Right cardiac atrium (tissue), 5 donors: ENCODE measurements at regions not wholly inside any gene's neighbourhood (a gene's known extent, or its start where the extent isn't known, plus 50 kb on each side); places are given as distances from the start of the nearest gene placed in this dataset.

ENCODE experiments used
- ATAC-seq, 2 donors: fragments of 200-7000 bp; cut with Tn5 transposase; one replicate each; pipeline versions ENCODE4 v1.8.0 to v1.9.1; 2020; ENCODE audit warnings: moderate library complexity in 2 of 2, mild to moderate bottlenecking in 1 of 2
- DNase-seq, 3 donors: peaks; one replicate each; pipeline ENCODE4 v3.0.0-alpha.2; 2020
- H3K27ac ChIP-seq: one replicate; pipeline ENCODE4 v1.5.1; 2013; ENCODE audit warnings: mild to moderate bottlenecking, low read length, control low read depth, moderate library complexity
- H3K27me3 ChIP-seq: one replicate; pipeline ENCODE4 v1.6.1; 2013; ENCODE audit not compliant: control insufficient read depth, insufficient read depth
- H3K4me1 ChIP-seq: one replicate; pipeline ENCODE4 v1.6.1; 2013; ENCODE audit warnings: low read length; ENCODE audit not compliant: control insufficient read depth, insufficient read depth
- H3K4me3 ChIP-seq: one replicate; pipeline ENCODE4 v1.5.1; 2013; ENCODE audit warnings: low read length, control low read depth
- H3K9me3 ChIP-seq: one replicate; pipeline ENCODE4 v1.6.1; 2013; ENCODE audit warnings: low read length; ENCODE audit not compliant: control insufficient read depth
- WGBS: extraction: QIAGEN DNeasy Blood & Tissue Kit; methylation state at CpG from one replicate; pipeline ENCODE4 v1.1.7; 2013; 5-methylcytosine and 5-hydroxymethylcytosine counted together
- intact Hi-C, 4 donors: fragments of 100-400 bp; cut with DNase I; formaldehyde crosslinking; loops; one replicate each; pipeline versions ENCODE4 v1.11.0 to v1.14.0; 2022 to 2023
- donor health status: healthy with polysubstance abuse.
- donor health status: DM: no; HTN: yes; CAD: no.
- donor health status: DM: no; HTN: no; CAD: no.
- donor health status: DM: no; HTN: yes; CAD: no; lungs with severe emphysema.
- donor health status: DM: yes; HTN: yes; CAD: no.

DNA sequence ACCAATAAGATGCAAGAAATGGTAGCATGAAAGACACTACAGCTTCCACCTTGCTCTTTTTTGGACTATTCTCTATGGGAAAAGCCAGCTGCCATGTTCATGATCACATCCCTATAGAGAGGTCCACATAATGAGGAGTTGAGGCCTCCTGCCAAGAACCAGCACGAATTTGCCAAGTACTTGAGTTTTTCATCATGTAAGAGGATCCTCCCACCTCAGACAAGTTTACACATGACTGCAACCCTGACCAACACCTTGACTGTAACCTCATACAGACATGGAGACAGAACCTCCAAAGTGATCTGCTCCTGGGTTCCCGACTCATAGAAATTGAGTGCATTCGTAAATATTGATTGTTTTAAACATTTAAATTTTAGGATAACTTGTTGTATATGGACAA lies 135.2 kb upstream of the TSPAN5 start:
- Histone ChIP-seq H3K4me3 (no peak overlapping the region), H3K9me3 (no peaks in the 10 kb centered on the region), H3K27me3 (no peaks in the 10 kb centered on the region), H3K4me1 (no peaks in the 10 kb centered on the region), H3K27ac (no peak overlapping the region)
- WGBS: 85% methylated on average over 3 of the region's 3 CpGs
- ATAC-seq (no peak), DNase-seq (no peak)
- intact Hi-C loops: no loop called here

DNA sequence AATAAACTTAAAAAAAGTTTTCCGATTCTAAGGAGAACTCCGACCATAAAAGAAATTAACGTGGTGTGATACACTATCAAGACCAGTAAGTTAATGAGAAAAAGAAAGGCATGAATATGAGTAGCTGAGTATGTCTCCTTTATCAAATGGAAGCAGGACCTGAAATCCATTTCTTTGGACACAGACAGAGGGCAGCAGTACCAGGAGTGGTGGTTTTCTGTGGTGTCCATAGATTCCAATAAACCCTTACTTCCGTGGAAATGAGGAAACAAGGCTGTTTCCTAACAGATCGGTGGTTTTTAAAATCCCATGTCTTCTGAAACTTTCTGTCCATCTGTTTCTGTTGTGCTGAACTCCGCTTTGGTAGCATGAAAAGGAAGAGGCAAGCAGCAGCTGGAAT lies 128.5 kb upstream of the TSPAN5 start:
- DNase-seq (no peak), ATAC-seq (no peak)
- Histone ChIP-seq H3K4me3 (no peak overlapping the region), H3K27me3 (no peaks in the 10 kb centered on the region), H3K9me3 (no peaks in the 10 kb centered on the region), H3K4me1 (no peaks in the 10 kb centered on the region), H3K27ac (no peak overlapping the region)
- 69% methylated on average over 6 of the region's 6 CpGs for WGBS
- intact Hi-C loops: no loop called here

DNA sequence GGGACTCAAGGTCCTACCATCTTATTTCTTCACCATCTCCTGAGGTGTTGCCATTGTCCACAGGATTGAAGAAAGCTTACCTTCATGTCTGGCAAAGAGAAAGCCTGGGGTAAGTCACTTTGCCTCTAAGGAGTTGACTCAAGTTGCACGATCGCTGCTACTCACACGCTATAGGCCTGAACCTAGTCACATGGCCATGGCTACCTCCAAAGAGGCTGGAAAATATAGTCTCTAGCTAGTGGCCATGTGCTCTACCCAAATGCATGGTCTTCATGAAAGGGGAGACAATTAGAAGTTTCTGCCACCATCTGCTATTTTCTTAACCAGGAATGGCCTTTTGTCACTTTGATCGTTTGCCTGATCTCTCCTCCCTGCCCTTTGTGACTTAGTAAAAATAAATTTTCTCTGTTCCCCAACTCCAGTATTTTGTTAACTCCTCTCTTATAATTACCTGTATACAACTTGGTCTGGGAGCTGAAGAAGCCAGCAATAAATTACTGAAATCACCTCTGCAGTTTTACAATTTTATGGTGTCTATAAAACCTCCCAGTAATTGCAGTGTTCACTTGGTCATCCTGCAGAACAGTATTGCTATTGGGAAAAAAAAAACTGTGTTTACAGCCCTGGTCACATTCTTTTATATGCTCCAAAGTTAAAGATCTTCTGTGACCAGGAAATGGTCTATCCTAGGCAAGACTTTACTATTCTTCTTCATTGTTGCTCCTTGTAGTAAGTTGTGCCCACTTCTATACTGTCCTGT lies 126.7 kb upstream of the TSPAN5 start:
- intact Hi-C loops: no loop called here
- H3K9me3 ChIP-seq: no peaks in the 10 kb centered on the region
- H3K27me3 ChIP-seq: no peaks in the 10 kb centered on the region
- H3K4me1 ChIP-seq: no peaks in the 10 kb centered on the region
- no peak overlapping the region for H3K27ac ChIP-seq
- no peak for ATAC-seq
- 95% methylated on average over 4 of the region's 4 CpGs for WGBS
- no peak for DNase-seq
- no peak overlapping the region for H3K4me3 ChIP-seq

DNA sequence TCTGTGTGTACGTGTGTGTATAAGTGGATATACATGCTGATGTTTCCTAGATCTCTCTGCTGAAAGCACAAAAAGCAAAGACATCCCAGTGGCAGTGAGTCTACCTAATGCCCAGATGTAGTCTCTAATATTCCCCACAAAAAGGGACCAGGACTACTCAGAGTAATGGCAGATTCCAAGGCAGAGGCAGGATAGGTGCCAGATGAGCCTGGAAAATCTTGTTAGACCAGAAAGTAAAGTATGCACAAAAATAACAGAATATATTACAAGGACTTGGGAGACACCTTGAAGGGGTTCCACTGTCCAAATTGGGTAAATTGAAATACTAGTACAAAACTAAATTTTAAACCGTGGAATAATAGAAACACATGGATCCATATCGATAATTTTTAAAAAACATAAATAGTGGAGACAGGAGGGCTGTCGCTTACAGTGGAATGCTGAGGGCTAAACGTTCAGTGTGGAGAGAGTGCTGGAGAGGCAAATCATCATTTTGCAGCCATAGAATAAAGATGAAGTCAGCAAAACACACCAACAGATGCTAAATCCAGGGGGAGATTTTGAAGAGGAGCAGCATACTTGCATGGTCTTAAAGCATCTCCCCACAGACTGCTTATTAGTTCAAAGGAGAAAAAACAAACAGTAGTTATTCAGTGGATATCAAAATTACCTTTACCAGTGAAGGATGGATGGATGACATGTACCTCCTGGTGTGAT lies 123.4 kb upstream of the TSPAN5 start:
- no peaks in the 10 kb centered on the region for H3K9me3 ChIP-seq
- H3K27me3 ChIP-seq: no peaks in the 10 kb centered on the region
- H3K4me1 ChIP-seq: no peaks in the 10 kb centered on the region
- intact Hi-C loops: no loop called here
- H3K4me3 ChIP-seq: no peak overlapping the region
- 61% methylated on average over 5 of the region's 5 CpGs for WGBS
- no peak for DNase-seq
- ATAC-seq: no peak
- no peak overlapping the region for H3K27ac ChIP-seq

- 88% methylated on average over 3 of the region's 3 CpGs for WGBS
- H3K4me1 ChIP-seq: no peaks in the 10 kb centered on the region
- intact Hi-C loops: no loop called here
- no peak for ATAC-seq
- no peak overlapping the region for H3K27ac ChIP-seq
- no peak for DNase-seq
- no peaks in the 10 kb centered on the region for H3K27me3 ChIP-seq
- no peaks in the 10 kb centered on the region for H3K9me3 ChIP-seq
- H3K4me3 ChIP-seq: no peak overlapping the region
Measured at GRCh38 chr4:98780926-98781325, 122.5 kb upstream of the TSPAN5 start.

GRCh38 chr4:98779088-98779487 lies 120.7 kb upstream of the TSPAN5 start:
- no peak overlapping the region for H3K4me3 ChIP-seq
- no peaks in the 10 kb centered on the region for H3K4me1 ChIP-seq
- DNase-seq: no peak
- no peak for ATAC-seq
- H3K9me3 ChIP-seq: no peaks in the 10 kb centered on the region
- WGBS: 53% methylated on average over 3 of the region's 3 CpGs
- H3K27me3 ChIP-seq: no peaks in the 10 kb centered on the region
- intact Hi-C loops: no loop called here
- no peak overlapping the region for H3K27ac ChIP-seq

DNA sequence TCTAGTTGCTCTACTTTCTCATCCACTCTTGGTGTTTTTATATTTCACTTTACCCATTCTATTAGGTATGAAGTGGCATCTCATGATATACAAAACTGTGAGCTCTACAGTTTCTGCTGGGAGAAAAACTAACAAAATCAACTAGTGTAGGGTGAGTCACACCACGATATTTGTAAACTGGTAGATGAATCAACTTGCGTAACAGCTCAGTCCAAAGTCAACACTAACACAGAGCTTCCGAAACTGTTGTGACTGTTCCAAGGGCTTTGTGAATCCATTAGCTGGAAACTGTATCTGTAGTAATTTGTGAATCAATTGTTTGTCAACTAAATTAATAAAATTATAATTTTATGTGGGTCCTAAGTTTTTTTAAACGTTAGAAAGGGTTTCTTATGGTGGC lies 119.8 kb upstream of the TSPAN5 start:
- no peak overlapping the region for H3K27ac ChIP-seq

DNA sequence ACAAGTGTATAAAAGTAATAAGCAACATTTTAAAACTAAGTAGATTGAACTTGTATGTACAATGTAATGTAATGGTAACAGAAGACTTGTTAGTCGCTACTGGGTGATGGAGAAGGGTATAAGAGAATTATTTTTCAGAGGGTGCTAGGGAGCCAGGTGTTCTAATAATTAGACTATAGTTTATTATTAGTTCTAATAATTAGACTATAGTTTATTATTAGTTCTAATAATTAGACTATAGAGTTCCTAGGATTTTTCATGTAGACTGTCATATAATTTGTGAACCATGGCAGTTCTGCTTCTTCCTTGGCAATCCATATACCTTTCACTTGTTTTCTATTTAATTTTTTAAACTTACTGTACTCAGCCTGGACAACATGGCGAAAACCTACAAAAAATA lies 117.3 kb upstream of the TSPAN5 start:
- Histone ChIP-seq H3K9me3 (no peaks in the 10 kb centered on the region), H3K27me3 (no peaks in the 10 kb centered on the region), H3K27ac (no peak overlapping the region), H3K4me3 (no peak overlapping the region), H3K4me1 (no peaks in the 10 kb centered on the region)
- 97% methylated on average over 2 of the region's 2 CpGs for WGBS
- no peak for ATAC-seq
- no peak for DNase-seq
- intact Hi-C loops: no loop called here

More for the DNA sequence above, 119.8 kb upstream of the TSPAN5 start:
- Histone ChIP-seq H3K9me3 (no peaks in the 10 kb centered on the region), H3K27me3 (no peaks in the 10 kb centered on the region), H3K4me1 (no peaks in the 10 kb centered on the region), H3K4me3 (no peak overlapping the region)
- intact Hi-C loops: no loop called here
- 72% methylated on average over 4 of the region's 4 CpGs for WGBS
- ATAC-seq: no peak
- no peak for DNase-seq

GRCh38 chr4:98773638-98774037 lies 115.2 kb upstream of the TSPAN5 start:
- no peaks in the 10 kb centered on the region for H3K27me3 ChIP-seq
- no peak overlapping the region for H3K27ac ChIP-seq
- WGBS: 84% methylated on average over 4 of the region's 4 CpGs
- intact Hi-C loops: no loop called here
- no peak overlapping the region for H3K4me3 ChIP-seq
- H3K9me3 ChIP-seq: no peaks in the 10 kb centered on the region
- no peaks in the 10 kb centered on the region for H3K4me1 ChIP-seq
- DNase-seq (no peak), ATAC-seq (no peak)

DNA sequence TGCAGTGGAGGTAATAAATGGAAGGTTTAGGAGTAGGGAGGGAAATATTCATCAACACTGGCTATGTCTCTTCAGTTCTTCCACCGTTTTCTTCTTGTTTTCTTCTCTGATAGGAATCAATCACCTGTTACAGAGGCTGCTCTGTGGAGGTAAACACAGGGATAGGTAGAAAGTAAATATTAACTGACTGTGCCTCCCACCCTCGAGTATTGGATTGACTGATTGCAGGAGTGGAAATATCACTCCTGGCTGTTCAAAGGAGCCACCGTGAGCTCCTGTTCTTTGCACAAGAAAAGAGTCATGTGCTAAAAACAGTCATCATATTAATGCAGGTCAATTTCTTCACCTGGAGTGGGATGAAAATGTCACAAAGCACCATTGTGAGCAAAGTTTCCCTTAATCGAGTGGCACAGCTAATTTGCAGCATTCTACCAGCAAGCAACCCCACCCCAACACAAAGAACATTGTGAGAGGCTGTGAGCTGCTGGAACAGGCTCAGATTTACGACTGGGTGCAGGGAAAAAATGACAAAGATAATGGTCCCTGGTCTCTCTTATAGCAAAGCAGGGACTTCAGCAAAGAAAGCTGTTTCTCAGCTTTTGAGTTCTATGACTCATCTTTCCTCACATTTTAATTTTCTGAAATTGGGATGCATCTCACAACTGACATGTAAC lies 113.7 kb upstream of the TSPAN5 start:
- no peak for ATAC-seq
- H3K27me3 ChIP-seq: no peaks in the 10 kb centered on the region
- H3K4me3 ChIP-seq: no peak overlapping the region
- H3K9me3 ChIP-seq: no peaks in the 10 kb centered on the region
- no peak for DNase-seq
- intact Hi-C loops: no loop called here
- WGBS: 56% methylated on average over 5 of the region's 5 CpGs
- no peaks in the 10 kb centered on the region for H3K4me1 ChIP-seq
- H3K27ac ChIP-seq: no peak overlapping the region

- Histone ChIP-seq H3K27ac (no peak overlapping the region), H3K4me1 (no peaks in the 10 kb centered on the region), H3K4me3 (no peak overlapping the region), H3K27me3 (no peaks in the 10 kb centered on the region), H3K9me3 (no peaks in the 10 kb centered on the region)
- WGBS: 89% methylated on average over 1 of the region's 1 CpG
- intact Hi-C loops: no loop called here
- DNase-seq: no peak
- ATAC-seq: no peak
Measured at GRCh38 chr4:98765771-98766170, 107.4 kb upstream of the TSPAN5 start.
